ENCODE measurements at regions not wholly inside any gene's neighbourhood (a gene's known extent, or its start where the extent isn't known, plus 50 kb on each side); places are given as distances from the start of the nearest gene placed in this dataset.
"Not testable (repeated sequence)": the region's sequence is repeated elsewhere in the genome, so short reads cannot be mapped to it uniquely, and the experiment has no call there.

DNA sequence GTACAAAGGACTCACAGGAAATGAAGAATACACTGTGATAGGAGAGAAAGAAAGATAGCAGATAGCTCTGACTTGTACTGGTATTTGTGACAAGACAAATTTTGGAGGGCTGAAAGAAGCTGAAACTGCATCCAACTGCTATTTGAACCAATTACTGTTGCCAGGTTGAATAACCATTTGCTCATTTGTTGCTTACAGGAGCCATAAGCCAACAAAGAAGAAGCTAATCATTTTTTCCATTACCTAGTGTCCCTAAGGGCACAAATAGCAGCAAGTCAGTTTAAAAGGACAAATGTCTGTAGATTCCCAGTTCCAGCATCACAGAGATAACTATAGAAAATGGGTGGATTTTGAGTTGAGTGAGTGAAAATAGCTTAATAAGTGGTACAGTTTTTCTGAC is 376.9 kb upstream of the ARPP21 start:
- H3K4me3 ChIP-seq (replicated peaks; ENCODE audit: low read depth, low read length) = no peak overlapping the region
- TF ChIP-seq, protein P1, sequence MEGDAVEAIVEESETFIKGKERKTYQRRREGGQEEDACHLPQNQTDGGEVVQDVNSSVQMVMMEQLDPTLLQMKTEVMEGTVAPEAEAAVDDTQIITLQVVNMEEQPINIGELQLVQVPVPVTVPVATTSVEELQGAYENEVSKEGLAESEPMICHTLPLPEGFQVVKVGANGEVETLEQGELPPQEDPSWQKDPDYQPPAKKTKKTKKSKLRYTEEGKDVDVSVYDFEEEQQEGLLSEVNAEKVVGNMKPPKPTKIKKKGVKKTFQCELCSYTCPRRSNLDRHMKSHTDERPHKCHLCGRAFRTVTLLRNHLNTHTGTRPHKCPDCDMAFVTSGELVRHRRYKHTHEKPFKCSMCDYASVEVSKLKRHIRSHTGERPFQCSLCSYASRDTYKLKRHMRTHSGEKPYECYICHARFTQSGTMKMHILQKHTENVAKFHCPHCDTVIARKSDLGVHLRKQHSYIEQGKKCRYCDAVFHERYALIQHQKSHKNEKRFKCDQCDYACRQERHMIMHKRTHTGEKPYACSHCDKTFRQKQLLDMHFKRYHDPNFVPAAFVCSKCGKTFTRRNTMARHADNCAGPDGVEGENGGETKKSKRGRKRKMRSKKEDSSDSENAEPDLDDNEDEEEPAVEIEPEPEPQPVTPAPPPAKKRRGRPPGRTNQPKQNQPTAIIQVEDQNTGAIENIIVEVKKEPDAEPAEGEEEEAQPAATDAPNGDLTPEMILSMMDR (IDR thresholded peaks at IDR 0.05; ENCODE audit: low read length, missing control alignments) = no peak
- no peak for DNase-seq (ENCODE audit: low read depth)

DNA sequence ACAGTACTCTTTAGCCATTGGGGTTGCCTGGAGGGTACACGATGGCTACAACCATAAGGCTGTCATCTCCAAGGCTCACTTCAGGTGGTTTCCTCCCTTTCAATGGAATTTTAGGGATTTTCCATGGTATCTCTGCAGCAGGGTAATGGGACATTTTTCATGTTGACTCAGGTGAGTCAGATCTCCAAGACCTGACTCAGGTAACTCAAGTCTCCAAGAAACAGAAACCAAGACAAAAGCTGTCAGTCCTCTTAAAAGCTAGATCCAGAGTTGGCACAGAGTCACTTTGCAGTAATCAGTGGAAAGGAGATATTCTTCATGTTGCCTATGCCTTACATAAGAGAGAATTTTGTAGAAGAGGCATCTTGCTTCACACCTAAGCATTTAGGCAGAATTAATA is 375.8 kb upstream of the ARPP21 start:
- no peak overlapping the region for H3K4me3 ChIP-seq (replicated peaks; ENCODE audit: low read depth, low read length)
- TF ChIP-seq, protein P1 (IDR thresholded peaks at IDR 0.05; ENCODE audit: low read length, missing control alignments) = no peak
- no peak for DNase-seq (ENCODE audit: low read depth)

DNA sequence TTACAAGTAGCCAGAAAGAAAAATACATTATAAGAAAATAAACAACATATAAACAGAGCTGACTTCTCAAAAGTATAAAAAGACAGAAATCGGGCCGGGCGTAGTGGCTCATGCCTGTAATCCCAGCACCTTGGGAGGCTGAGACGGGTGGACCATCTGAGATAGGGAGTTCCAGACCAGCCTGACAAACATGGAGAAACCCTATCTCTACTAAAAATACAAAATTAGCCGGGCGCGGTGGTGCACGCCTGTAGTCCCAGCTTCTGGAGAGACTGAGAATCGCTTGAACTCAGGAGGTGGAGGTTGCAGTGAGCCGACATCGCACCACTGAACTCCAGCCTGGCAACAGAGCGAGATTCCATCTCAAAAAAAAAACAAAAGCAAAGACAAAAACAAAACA is 373.3 kb upstream of the ARPP21 start:
- not testable (repeated sequence) for DNase-seq (ENCODE audit: low read depth)

DNA sequence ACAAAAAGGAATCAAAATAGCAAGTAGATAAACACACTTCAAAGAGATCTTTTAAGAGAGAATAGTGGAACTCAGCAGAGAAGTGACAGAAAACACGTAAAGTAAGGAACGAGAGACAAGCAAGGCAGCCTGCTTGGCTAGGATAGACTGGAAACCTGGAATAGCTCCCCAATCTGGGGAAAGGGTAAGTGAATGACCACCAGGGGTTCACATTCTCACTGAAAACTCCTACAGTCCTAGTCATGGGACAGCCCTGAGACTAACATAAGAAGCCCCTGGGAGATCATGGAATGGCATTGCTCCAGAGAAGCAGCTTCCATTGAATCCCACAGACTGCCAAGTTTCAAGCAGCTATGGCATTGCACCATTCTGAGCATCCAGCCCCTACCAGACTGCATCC is 363.6 kb upstream of the ARPP21 start:
- TF ChIP-seq, protein P1 (IDR thresholded peaks at IDR 0.05; ENCODE audit: low read length, missing control alignments) = no peak

More for the DNA sequence above, 373.3 kb upstream of the ARPP21 start:
- H3K4me3 ChIP-seq (replicated peaks; ENCODE audit: low read depth, low read length) = not testable (repeated sequence)

DNA sequence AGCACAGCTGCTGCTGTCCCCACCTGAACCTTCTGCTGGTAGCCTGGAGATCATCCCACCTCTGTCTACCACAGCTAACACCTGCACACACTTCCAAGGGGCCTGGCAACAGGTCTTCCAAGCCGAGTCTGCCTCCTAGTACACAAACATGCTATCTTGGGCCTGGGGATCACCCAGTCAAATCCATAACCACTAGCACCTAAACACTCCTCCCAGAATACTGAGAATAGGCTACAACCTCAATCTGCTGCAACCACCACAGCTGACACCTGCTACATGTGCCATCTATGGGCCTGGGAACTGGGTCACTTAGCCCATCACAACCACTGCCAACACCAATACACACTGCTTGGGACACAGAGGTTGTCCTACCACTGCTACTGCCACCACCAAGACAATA is 362.8 kb upstream of the ARPP21 start:
- TF ChIP-seq, protein P1 (IDR thresholded peaks at IDR 0.05; ENCODE audit: low read length, missing control alignments) = no peak
- no peak for DNase-seq (ENCODE audit: low read depth)
- H3K4me3 ChIP-seq (replicated peaks; ENCODE audit: low read depth, low read length) = no peak overlapping the region

More for the DNA sequence above, 363.6 kb upstream of the ARPP21 start:
- no peak for DNase-seq (ENCODE audit: low read depth)
- H3K4me3 ChIP-seq (replicated peaks; ENCODE audit: low read depth, low read length) = no peak overlapping the region

DNA sequence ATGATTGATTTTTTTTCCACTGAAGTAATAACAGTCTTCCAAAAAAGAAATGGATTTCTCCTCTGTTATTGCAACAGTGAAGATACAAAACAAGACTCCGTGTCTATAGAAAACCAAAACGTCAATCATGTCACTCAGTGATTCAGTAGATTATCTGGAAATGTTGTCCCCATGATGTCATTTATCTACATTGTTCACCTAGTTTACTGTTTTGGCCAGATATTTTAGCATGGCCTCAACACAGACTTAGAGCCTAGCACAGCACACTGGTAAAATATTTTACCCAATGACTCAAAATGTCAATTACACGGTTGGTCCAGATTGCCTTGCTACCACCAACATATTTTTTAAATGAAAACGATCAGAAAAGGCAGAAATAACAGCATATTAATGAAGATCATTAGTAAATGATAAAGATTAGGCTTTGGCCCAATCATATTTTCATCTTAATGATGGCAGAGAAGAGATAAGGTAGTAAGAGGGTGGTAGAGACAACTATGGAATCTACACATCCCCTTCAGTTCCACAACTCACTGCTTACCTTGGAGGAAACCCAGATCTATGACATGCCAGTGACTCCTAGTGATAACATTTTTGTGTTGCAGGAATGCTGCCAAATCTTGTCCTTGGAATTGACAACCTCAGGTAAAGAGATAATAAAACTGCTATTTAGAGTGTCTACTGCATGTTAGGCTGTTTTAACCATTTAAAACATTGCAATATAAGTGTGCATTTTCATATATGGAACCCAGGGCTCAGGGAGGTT is 347.7 kb upstream of the ARPP21 start:
- no peak overlapping the region for H3K4me3 ChIP-seq (replicated peaks; ENCODE audit: low read depth, low read length)
- TF ChIP-seq, protein P1 (IDR thresholded peaks at IDR 0.05; ENCODE audit: low read length, missing control alignments) = no peak
- DNase-seq (ENCODE audit: low read depth) = no peak

DNA sequence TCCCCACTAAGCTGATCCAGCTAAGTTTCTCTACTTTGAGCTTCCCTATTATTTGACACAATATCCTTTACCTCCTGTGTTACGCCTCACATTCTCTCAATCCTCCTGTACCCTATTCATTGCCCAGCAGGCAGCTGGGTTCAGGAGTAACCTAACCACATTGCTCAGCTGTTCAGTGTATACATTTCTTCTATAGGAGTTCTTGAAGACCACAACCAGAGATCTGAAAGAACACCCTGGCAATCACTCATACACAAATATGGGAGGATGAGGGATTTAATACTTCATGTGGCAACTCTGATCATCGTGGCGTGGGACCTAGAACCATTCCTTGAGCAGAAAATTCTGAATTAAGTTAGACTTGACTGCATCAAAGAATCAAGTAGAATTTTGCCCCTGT is 346.8 kb upstream of the ARPP21 start:
- no peak overlapping the region for H3K4me3 ChIP-seq (replicated peaks; ENCODE audit: low read depth, low read length)
- DNase-seq (ENCODE audit: low read depth) = no peak
- TF ChIP-seq, protein P1 (IDR thresholded peaks at IDR 0.05; ENCODE audit: low read length, missing control alignments) = no peak

All from fibroblast of pulmonary artery (primary cell).